Caco-2 (cell line): ENCODE measurements at regions not wholly inside any gene's neighbourhood (a gene's known extent, or its start where the extent isn't known, plus 50 kb on each side); places are given as distances from the start of the nearest gene placed in this dataset.

ENCODE experiments used
- BruUV-seq: library from RNA; stranded (reverse); fragments of 400-500 nt; replicated peaks from 2 replicates; lab custom pipeline; 2021; lab: Mats Ljungman, UMichigan
- CTCF ChIA-PET: fragments of 300-600 bp; sonication (Branson Sonifier 250); formaldehyde crosslinking; loops from one replicate; lab custom pipeline; 2022; ENCODE audit warnings: antibody characterized with exemption; lab: Charles Lee
- POLR2A ChIA-PET: fragments of 300-600 bp; sonication (Branson Sonifier 250); formaldehyde crosslinking; loops from one replicate; lab custom pipeline; 2022; ENCODE audit warnings: antibody characterized with exemption; lab: Charles Lee
- DNase-seq, 2 experiments: peaks; one replicate each; pipeline versions ENCODE4 v3.0.0 to v3.0.0-alpha.2; 2020 to 2022
- H3K27me3 ChIP-seq: replicated peaks from 2 replicates; pipeline ENCODE4 v1.6.0; 2011; ENCODE audit warnings: low read length; ENCODE audit not compliant: control insufficient read depth, insufficient read depth
- H3K36me3 ChIP-seq: 2 replicates; pipeline ENCODE4 v1.5.1; 2011; ENCODE audit warnings: low read length; ENCODE audit not compliant: control insufficient read depth, insufficient read depth
- H3K4me1 ChIP-seq: fragments of 250-450 bp; sonication (Bioruptor Pico); 2 replicates; pipeline ENCODE4 v1.5.1; 2020; ENCODE audit warnings: mild to moderate bottlenecking
- H3K4me3 ChIP-seq: 2 replicates; pipeline ENCODE4 v1.5.1; 2011; ENCODE audit warnings: low read depth, mild to moderate bottlenecking, control low read depth, low read length
- H3K9me3 ChIP-seq: fragments of 250-450 bp; sonication (Bioruptor Pico); 2 replicates; pipeline ENCODE4 v1.5.1; 2020; ENCODE audit warnings: mild to moderate bottlenecking, moderate library complexity
- H3K27ac Mint-ChIP-seq: one replicate; pipeline ENCODE4 v1.8.0; 2022; ENCODE audit warnings: mixed read lengths; ENCODE audit not compliant: unreplicated experiment
- H3K27me3 Mint-ChIP-seq: one replicate; pipeline ENCODE4 v1.8.0; 2022; ENCODE audit warnings: mixed read lengths; ENCODE audit not compliant: insufficient read depth, unreplicated experiment
- H3K36me3 Mint-ChIP-seq: one replicate; pipeline ENCODE4 v1.8.0; 2022; ENCODE audit warnings: mild to moderate bottlenecking, mixed read lengths; ENCODE audit not compliant: insufficient read depth, unreplicated experiment
- H3K4me1 Mint-ChIP-seq: one replicate; pipeline ENCODE4 v1.8.0; 2022; ENCODE audit warnings: low read depth, mixed read lengths; ENCODE audit not compliant: unreplicated experiment
- H3K4me3 Mint-ChIP-seq: one replicate; pipeline ENCODE4 v1.8.0; 2022; ENCODE audit warnings: mild to moderate bottlenecking, moderate library complexity, mixed read lengths; ENCODE audit not compliant: unreplicated experiment
- H3K9me3 Mint-ChIP-seq: one replicate; pipeline ENCODE4 v1.8.0; 2022; ENCODE audit warnings: mixed read lengths; ENCODE audit not compliant: unreplicated experiment
- CTCF ChIP-seq, 2 experiments: fragments of 200-600 bp in 1 of 2; IDR thresholded peaks; 1 replicate in 1 of 2; 2 replicates in 1 of 2; pipeline versions ENCODE4 v1.5.1 to v1.8.0; 2011 to 2022; ENCODE audit warnings: antibody characterized with exemption in 1 of 2, control low read depth in 1 of 2, inconsistent platforms in 1 of 2, low read depth in 1 of 2, low read length in 1 of 2, mild to moderate bottlenecking in 1 of 2, moderate library complexity in 1 of 2; ENCODE audit not compliant: insufficient read depth in 1 of 2, severe bottlenecking in 1 of 2, unreplicated experiment in 1 of 2
- intact Hi-C: fragments of 100-400 bp; cut with micrococcal nuclease; formaldehyde crosslinking; loops from one replicate; pipeline ENCODE4 v1.10.0; 2022; ENCODE audit not compliant: unreplicated experiment

GRCh38 chr1:239700667-239701066 lies 314.3 kb downstream of the CHRM3 start:
- POLR2A ChIA-PET: no interaction called here
- no TSS peak for BruUV-seq

GRCh38 chr1:239703075-239703474 lies 316.7 kb downstream of the CHRM3 start:
- no peak overlapping the region for H3K27ac Mint-ChIP-seq
- no peak for TF ChIP-seq CTCF (IDR thresholded peaks at IDR 0.05; ENCODE audit: insufficient read depth in 1 of 2, low read depth in 1 of 2, low read length in 1 of 2, severe bottlenecking in 1 of 2, unreplicated experiment in 1 of 2)
- Histone ChIP-seq H3K36me3 (no peaks in the 10 kb centered on the region), H3K9me3 (no peaks in the 10 kb centered on the region), H3K4me3 (no peak overlapping the region), H3K27me3 (no peaks in the 10 kb centered on the region), H3K4me1 (no peaks in the 10 kb centered on the region)
- ChIA-PET CTCF (no interaction called here), POLR2A (no interaction called here)
- no peaks in the 10 kb centered on the region for H3K36me3 Mint-ChIP-seq
- H3K27me3 Mint-ChIP-seq: no peaks in the 10 kb centered on the region
- DNase-seq: no peak
- no TSS peak for BruUV-seq
- no peaks in the 10 kb centered on the region for H3K9me3 Mint-ChIP-seq
- H3K4me3 Mint-ChIP-seq: no peak overlapping the region
- H3K4me1 Mint-ChIP-seq: no peaks in the 10 kb centered on the region
- intact Hi-C loops: no loop called here

More at GRCh38 chr1:239700667-239701066, 314.3 kb downstream of the CHRM3 start:
- Histone ChIP-seq H3K27me3 (no peaks in the 10 kb centered on the region), H3K36me3 (no peaks in the 10 kb centered on the region), H3K4me3 (no peak overlapping the region), H3K9me3 (no peaks in the 10 kb centered on the region), H3K4me1 (no peaks in the 10 kb centered on the region)
- CTCF ChIA-PET: no interaction called here
- no peak for DNase-seq
- intact Hi-C loops: no loop called here
- H3K4me1 Mint-ChIP-seq: no peaks in the 10 kb centered on the region
- no peaks in the 10 kb centered on the region for H3K27me3 Mint-ChIP-seq
- no peak for TF ChIP-seq CTCF (IDR thresholded peaks at IDR 0.05; ENCODE audit: insufficient read depth in 1 of 2, low read depth in 1 of 2, low read length in 1 of 2, severe bottlenecking in 1 of 2, unreplicated experiment in 1 of 2)
- no peak overlapping the region for H3K4me3 Mint-ChIP-seq
- no peaks in the 10 kb centered on the region for H3K36me3 Mint-ChIP-seq
- H3K9me3 Mint-ChIP-seq: peaks cover 9% of the 10 kb centered on the region
- H3K27ac Mint-ChIP-seq: no peak overlapping the region

- Mint-ChIP-seq H3K4me1 (no peaks in the 10 kb centered on the region), H3K4me3 (no peak overlapping the region)
Measured at GRCh38 chr1:239706245-239706892, 320.0 kb downstream of the CHRM3 start.

More at GRCh38 chr1:239706245-239706892, 320.0 kb downstream of the CHRM3 start:
- Mint-ChIP-seq H3K27ac (no peak overlapping the region), H3K9me3 (no peaks in the 10 kb centered on the region), H3K27me3 (no peaks in the 10 kb centered on the region), H3K36me3 (no peaks in the 10 kb centered on the region)
- no peak for TF ChIP-seq CTCF (IDR thresholded peaks at IDR 0.05; ENCODE audit: insufficient read depth in 1 of 2, low read depth in 1 of 2, low read length in 1 of 2, severe bottlenecking in 1 of 2, unreplicated experiment in 1 of 2)
- no peak overlapping the region for H3K4me3 ChIP-seq
- H3K9me3 ChIP-seq: no peaks in the 10 kb centered on the region
- intact Hi-C loops: no loop called here
- no TSS peak for BruUV-seq
- no peaks in the 10 kb centered on the region for H3K4me1 ChIP-seq
- DNase-seq: no peak
- POLR2A ChIA-PET: no interaction called here
- H3K27me3 ChIP-seq: no peaks in the 10 kb centered on the region
- CTCF ChIA-PET: no interaction called here
- no peaks in the 10 kb centered on the region for H3K36me3 ChIP-seq
